Endodermal cell (in vitro differentiated cells): ENCODE measurements at regions not wholly inside any gene's neighbourhood (a gene's known extent, or its start where the extent isn't known, plus 50 kb on each side); places are given as distances from the start of the nearest gene placed in this dataset.

Source experiments
- DNase-seq: peaks from one replicate; pipeline ENCODE4 v3.0.0-alpha.2; 2017
- H3K27ac ChIP-seq: 2 replicates; pipeline ENCODE4 v1.5.1; 2013; ENCODE audit warnings: mild to moderate bottlenecking, low read depth, low read length, moderate library complexity
- H3K27me3 ChIP-seq: 2 replicates; pipeline ENCODE4 v1.6.1; 2013; ENCODE audit warnings: mild to moderate bottlenecking, low read length, moderate library complexity; ENCODE audit not compliant: insufficient read depth, control insufficient read depth, poor library complexity, severe bottlenecking
- H3K36me3 ChIP-seq: 2 replicates; pipeline ENCODE4 v1.7.0; 2013; ENCODE audit warnings: mild to moderate bottlenecking, low read length, moderate library complexity; ENCODE audit not compliant: control insufficient read depth, insufficient read depth
- H3K4me1 ChIP-seq: one replicate; pipeline ENCODE4 v1.7.0; 2013; ENCODE audit warnings: low read length; ENCODE audit not compliant: control insufficient read depth, insufficient read depth
- H3K4me3 ChIP-seq: 2 replicates; pipeline ENCODE4 v1.5.1; 2013; ENCODE audit warnings: mild to moderate bottlenecking, low read length, moderate library complexity
- H3K9ac ChIP-seq: 2 replicates; pipeline ENCODE4 v1.6.1; 2013; ENCODE audit warnings: mild to moderate bottlenecking, low read length, moderate library complexity; ENCODE audit not compliant: poor library complexity, severe bottlenecking; ENCODE audit errors: extremely low read depth
- H3K9me3 ChIP-seq: 2 replicates; pipeline ENCODE4 v1.6.1; 2013; ENCODE audit warnings: mild to moderate bottlenecking, low read length, moderate library complexity; ENCODE audit not compliant: control insufficient read depth
- H3K27ac Mint-ChIP-seq: 2 replicates; pipeline ENCODE4 v1.8.0; 2020; ENCODE audit warnings: mixed read lengths
- H3K27me3 Mint-ChIP-seq: 2 replicates; pipeline ENCODE4 v1.8.0; 2021; ENCODE audit warnings: mild to moderate bottlenecking, mixed read lengths; ENCODE audit not compliant: insufficient read depth
- H3K36me3 Mint-ChIP-seq: 2 replicates; pipeline ENCODE4 v1.8.0; 2020; ENCODE audit warnings: low read depth, mixed read lengths
- H3K4me1 Mint-ChIP-seq: 2 replicates; pipeline ENCODE4 v1.8.0; 2020; ENCODE audit warnings: mixed read lengths
- H3K4me3 Mint-ChIP-seq: 2 replicates; pipeline ENCODE4 v1.8.0; 2020; ENCODE audit warnings: mild to moderate bottlenecking, moderate library complexity, mixed read lengths
- H3K9me3 Mint-ChIP-seq: 2 replicates; pipeline ENCODE4 v1.8.0; 2020; ENCODE audit warnings: mild to moderate bottlenecking, mixed read lengths
- WGBS, 2 experiments: methylation state at CpG; one replicate each; pipeline versions ENCODE4 v1.1.5 to v1.1.7; 2013; ENCODE audit warnings: missing lambda C conversion rate in 2 of 2, mixed read lengths in 1 of 2; ENCODE audit not compliant: insufficient coverage in 1 of 2, insufficient read length in 1 of 2; 5-methylcytosine and 5-hydroxymethylcytosine counted together
- TF ChIP-seq, protein P1 (sequence below): fragments of 200-600 bp; sonication (generic); conservative IDR thresholded peaks from 2 replicates; pipeline ENCODE4 v1.5.0; 2021; ENCODE audit warnings: antibody characterized with exemption, mild to moderate bottlenecking

DNA sequence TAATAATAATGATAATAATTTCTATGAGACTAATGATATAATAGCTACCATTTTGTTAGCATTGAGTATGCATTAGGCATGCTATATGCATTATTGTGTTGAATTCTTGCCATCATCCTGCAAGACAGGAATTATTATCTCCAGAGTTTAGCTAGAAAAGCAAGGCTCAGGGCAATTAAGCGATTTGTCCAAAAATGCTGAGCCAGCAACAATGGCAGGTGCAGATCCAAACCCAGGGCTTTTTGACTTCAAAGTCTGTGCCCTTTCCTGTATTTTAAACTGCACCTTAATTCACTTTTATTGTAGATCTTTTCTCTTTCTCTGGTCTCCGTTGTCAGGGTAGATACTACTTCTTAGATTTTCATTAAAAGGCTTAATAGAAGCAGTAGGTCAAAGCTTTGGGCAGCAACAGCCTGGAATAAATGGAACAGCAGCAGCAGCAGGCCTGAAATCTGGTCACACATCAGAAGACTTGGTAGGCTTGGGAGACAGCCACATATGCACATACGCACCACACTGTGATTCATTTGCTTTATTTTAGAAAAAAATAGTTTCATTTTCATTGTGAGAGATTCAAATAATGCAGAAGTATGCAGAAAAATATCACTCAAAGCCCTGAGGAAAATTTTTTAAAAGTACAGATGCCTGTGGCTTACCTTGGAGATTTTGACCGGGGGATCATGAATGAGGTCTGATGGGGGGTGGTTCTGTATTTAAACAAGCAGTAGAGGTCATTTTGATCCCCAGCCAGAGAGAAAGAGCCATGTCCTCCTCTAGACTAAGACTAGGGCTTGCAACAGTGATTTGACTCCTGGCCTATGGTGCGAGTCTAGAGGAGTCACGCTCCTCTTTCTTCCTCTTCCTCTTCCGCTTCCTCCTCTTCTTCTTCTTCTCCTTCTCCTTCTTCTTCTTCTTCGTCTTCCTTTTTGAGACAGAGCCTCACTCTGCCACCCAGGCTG lies 455.7 kb downstream of the TSN start:
- no peak overlapping the region for H3K4me3 ChIP-seq
- no peaks in the 10 kb centered on the region for H3K9me3 ChIP-seq
- no peak overlapping the region for H3K27ac ChIP-seq
- no peak for DNase-seq
- H3K27me3 ChIP-seq = peaks cover 4% of the 10 kb centered on the region
- H3K9ac ChIP-seq = no peak overlapping the region
- Mint-ChIP-seq H3K27me3 (peaks cover 10% of the 10 kb centered on the region), H3K4me3 (no peak overlapping the region), H3K36me3 (no peaks in the 10 kb centered on the region), H3K4me1 (no peaks in the 10 kb centered on the region), H3K27ac (no peak overlapping the region), H3K9me3 (no peaks in the 10 kb centered on the region)
- no peaks in the 10 kb centered on the region for H3K4me1 ChIP-seq
- no peaks in the 10 kb centered on the region for H3K36me3 ChIP-seq
- TF ChIP-seq, protein P1, sequence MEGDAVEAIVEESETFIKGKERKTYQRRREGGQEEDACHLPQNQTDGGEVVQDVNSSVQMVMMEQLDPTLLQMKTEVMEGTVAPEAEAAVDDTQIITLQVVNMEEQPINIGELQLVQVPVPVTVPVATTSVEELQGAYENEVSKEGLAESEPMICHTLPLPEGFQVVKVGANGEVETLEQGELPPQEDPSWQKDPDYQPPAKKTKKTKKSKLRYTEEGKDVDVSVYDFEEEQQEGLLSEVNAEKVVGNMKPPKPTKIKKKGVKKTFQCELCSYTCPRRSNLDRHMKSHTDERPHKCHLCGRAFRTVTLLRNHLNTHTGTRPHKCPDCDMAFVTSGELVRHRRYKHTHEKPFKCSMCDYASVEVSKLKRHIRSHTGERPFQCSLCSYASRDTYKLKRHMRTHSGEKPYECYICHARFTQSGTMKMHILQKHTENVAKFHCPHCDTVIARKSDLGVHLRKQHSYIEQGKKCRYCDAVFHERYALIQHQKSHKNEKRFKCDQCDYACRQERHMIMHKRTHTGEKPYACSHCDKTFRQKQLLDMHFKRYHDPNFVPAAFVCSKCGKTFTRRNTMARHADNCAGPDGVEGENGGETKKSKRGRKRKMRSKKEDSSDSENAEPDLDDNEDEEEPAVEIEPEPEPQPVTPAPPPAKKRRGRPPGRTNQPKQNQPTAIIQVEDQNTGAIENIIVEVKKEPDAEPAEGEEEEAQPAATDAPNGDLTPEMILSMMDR = no peak
- WGBS, 2 experiments = 87 to 91% methylated on average over 5 to 8 of the region's 8 CpGs

GRCh38 chr2:122213312-122213711 lies 457.9 kb downstream of the TSN start:
- no peak for DNase-seq
- TF ChIP-seq, protein P1 = no peak
- H3K4me3 ChIP-seq = no peak overlapping the region
- Mint-ChIP-seq H3K4me3 (no peak overlapping the region), H3K27ac (no peak overlapping the region), H3K36me3 (no peaks in the 10 kb centered on the region), H3K4me1 (no peaks in the 10 kb centered on the region), H3K9me3 (no peaks in the 10 kb centered on the region), H3K27me3 (peaks cover 10% of the 10 kb centered on the region)
- no peaks in the 10 kb centered on the region for H3K4me1 ChIP-seq
- no peak overlapping the region for H3K27ac ChIP-seq
- no peaks in the 10 kb centered on the region for H3K36me3 ChIP-seq
- peaks cover 4% of the 10 kb centered on the region for H3K27me3 ChIP-seq
- H3K9ac ChIP-seq = no peak overlapping the region
- no peaks in the 10 kb centered on the region for H3K9me3 ChIP-seq
- WGBS, 2 experiments = 83 to 88% methylated on average over 2 to 4 of the region's 4 CpGs

DNA sequence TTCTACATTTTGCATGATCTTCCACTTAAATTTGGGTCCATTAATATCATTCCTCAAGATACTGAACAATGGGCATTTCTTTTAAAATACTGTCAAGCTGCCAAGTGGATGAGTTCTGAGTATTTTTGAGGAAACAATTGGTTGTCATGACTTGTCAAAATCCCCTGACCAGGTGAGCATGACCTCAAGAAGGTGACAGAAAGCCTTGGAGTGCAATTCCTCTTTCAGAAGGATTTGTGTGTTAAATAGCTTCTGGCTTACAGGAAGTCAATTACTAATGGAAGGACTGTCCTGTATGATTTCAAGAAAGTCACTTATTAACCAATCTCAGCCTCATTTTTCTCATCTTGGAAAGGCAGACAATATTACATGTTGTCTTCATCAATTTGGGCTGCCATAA lies 460.6 kb downstream of the TSN start:
- Histone ChIP-seq H3K9me3 (no peaks in the 10 kb centered on the region), H3K36me3 (no peaks in the 10 kb centered on the region), H3K9ac (no peak overlapping the region), H3K4me1 (no peaks in the 10 kb centered on the region), H3K4me3 (no peak overlapping the region), H3K27me3 (no peaks in the 10 kb centered on the region), H3K27ac (no peak overlapping the region)
- Mint-ChIP-seq H3K4me1 (no peaks in the 10 kb centered on the region), H3K9me3 (no peaks in the 10 kb centered on the region), H3K27me3 (peaks cover 4% of the 10 kb centered on the region), H3K27ac (no peak overlapping the region), H3K36me3 (no peaks in the 10 kb centered on the region), H3K4me3 (no peak overlapping the region)
- no peak for DNase-seq
- TF ChIP-seq, protein P1 = no peak
